ENCODE measurements at regions not wholly inside any gene's neighbourhood (a gene's known extent, or its start where the extent isn't known, plus 50 kb on each side); places are given as distances from the start of the nearest gene placed in this dataset.

DNA sequence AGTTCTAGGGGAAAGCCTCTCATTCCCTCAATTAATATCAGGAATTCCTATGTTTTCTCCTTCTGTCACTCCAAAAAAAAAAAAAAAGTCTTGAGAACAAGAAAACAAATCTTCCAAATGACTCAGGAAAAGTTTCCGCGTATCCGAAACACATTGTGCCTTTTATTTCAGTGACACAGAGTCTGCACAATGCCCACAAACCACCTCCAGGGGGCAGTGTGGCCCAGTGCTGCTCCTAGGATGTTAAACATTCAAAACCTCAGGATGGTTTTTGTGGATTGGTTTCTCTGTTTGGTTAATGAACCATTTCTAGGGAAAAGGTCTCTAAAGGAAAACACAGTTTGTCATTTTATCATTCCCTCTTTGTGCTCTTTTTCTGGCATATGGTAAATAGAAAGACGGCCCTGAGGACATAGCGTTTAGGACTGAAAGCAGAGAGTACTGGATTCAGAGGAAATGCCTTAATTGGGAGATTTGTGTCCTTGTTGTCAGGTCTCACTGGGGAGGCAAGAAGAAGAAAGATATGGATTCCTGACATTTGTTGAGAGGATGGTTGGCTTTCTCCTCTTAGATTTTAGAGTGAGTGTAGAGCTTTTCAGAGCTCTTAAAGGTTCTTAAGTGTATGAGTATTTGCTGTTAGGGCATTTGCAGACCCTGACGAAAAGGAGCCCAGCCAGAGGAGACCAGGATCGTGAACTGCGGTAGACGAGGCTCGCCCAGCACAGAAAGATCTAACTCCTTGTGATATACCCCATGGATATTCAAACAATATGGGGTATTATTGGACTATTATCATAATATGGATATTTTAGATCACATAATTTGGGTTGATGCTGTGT, 65.7 kb upstream of the MAP9 start:
- peak; percentile 73 to 93 (median 81) for TF ChIP-seq CTCF (IDR thresholded peaks at IDR 0.05)
- no peak for TF ChIP-seq POLR2A (IDR thresholded peaks at IDR 0.05)
